Parathyroid adenoma (tissue), 2 donors: ENCODE measurements at regions not wholly inside any gene's neighbourhood (a gene's known extent, or its start where the extent isn't known, plus 50 kb on each side); places are given as distances from the start of the nearest gene placed in this dataset.

Experiments used
- H2AFZ ChIP-seq: fragments of 300-600 bp; sonication (generic); one replicate; pipeline ENCODE4 v1.7.0; 2017; ENCODE audit warnings: antibody characterized with exemption, mild to moderate bottlenecking
- H3K27ac ChIP-seq: fragments of 300-600 bp; sonication (generic); one replicate; pipeline ENCODE4 v1.7.0; 2017
- H3K27me3 ChIP-seq: fragments of 300-600 bp; sonication (generic); one replicate; pipeline ENCODE4 v1.7.0; 2017; ENCODE audit warnings: low read length; ENCODE audit not compliant: control insufficient read depth, insufficient read depth
- H3K36me3 ChIP-seq: fragments of 300-600 bp; sonication (generic); one replicate; pipeline ENCODE4 v1.7.0; 2017; ENCODE audit warnings: low read length; ENCODE audit not compliant: control insufficient read depth, insufficient read depth
- H3K4me1 ChIP-seq: fragments of 300-600 bp; sonication (generic); one replicate; pipeline ENCODE4 v1.7.0; 2017; ENCODE audit warnings: control low read depth
- H3K4me2 ChIP-seq: fragments of 300-600 bp; sonication (generic); one replicate; pipeline ENCODE4 v1.7.0; 2017; ENCODE audit warnings: low read length
- H3K4me3 ChIP-seq: fragments of 300-600 bp; sonication (generic); one replicate; pipeline ENCODE4 v1.7.0; 2017; ENCODE audit warnings: low read depth, low read length
- H3K79me2 ChIP-seq: fragments of 300-600 bp; sonication (generic); one replicate; pipeline ENCODE4 v1.7.0; 2017; ENCODE audit warnings: control low read depth
- H3K9ac ChIP-seq: fragments of 300-600 bp; sonication (generic); one replicate; pipeline ENCODE4 v1.7.0; 2017; ENCODE audit warnings: mild to moderate bottlenecking
- H3K9me3 ChIP-seq: fragments of 300-600 bp; sonication (generic); one replicate; pipeline ENCODE4 v1.7.0; 2017; ENCODE audit warnings: low read length; ENCODE audit not compliant: control insufficient read depth
- CTCF ChIP-seq: fragments of 300-600 bp; sonication (generic); IDR thresholded peaks from one replicate; pipeline ENCODE4 v1.7.0; 2017; ENCODE audit warnings: antibody characterized with exemption, mild to moderate bottlenecking
- donor health status: primary hyperparathyroidism.

- no peaks in the 10 kb centered on the region for H3K27me3 ChIP-seq
- H3K9me3 ChIP-seq, result no peaks in the 10 kb centered on the region
- no peaks in the 10 kb centered on the region for H3K79me2 ChIP-seq
- H3K36me3 ChIP-seq, result no peaks in the 10 kb centered on the region
- H3K9ac ChIP-seq, result no peak overlapping the region
- H2AFZ ChIP-seq, result no peak overlapping the region
- no peak overlapping the region for H3K27ac ChIP-seq
- no peak for TF ChIP-seq CTCF
- H3K4me2 ChIP-seq, result no peak overlapping the region
- H3K4me3 ChIP-seq, result no peak overlapping the region
- no peaks in the 10 kb centered on the region for H3K4me1 ChIP-seq
Observed at GRCh38 chr2:122739732-122740593, 984.5 kb downstream of the TSN start.

GRCh38 chr2:122740594-122740948 is 985.1 kb downstream of the TSN start:
- H3K27me3 ChIP-seq, result no peaks in the 10 kb centered on the region
- H2AFZ ChIP-seq, result no peak overlapping the region
- H3K4me3 ChIP-seq, result no peak overlapping the region
- no peaks in the 10 kb centered on the region for H3K4me1 ChIP-seq
- no peak overlapping the region for H3K27ac ChIP-seq
- no peaks in the 10 kb centered on the region for H3K36me3 ChIP-seq
- H3K4me2 ChIP-seq, result no peak overlapping the region
- H3K9ac ChIP-seq, result no peak overlapping the region
- TF ChIP-seq CTCF, result no peak
- H3K79me2 ChIP-seq, result no peaks in the 10 kb centered on the region
- no peaks in the 10 kb centered on the region for H3K9me3 ChIP-seq

GRCh38 chr2:122741403-122741802 is 986.0 kb downstream of the TSN start:
- Histone ChIP-seq H3K9ac (no peak overlapping the region), H3K4me3 (no peak overlapping the region), H3K36me3 (no peaks in the 10 kb centered on the region), H3K4me1 (no peaks in the 10 kb centered on the region), H3K27me3 (no peaks in the 10 kb centered on the region), H3K27ac (no peak overlapping the region), H3K9me3 (no peaks in the 10 kb centered on the region), H3K4me2 (no peak overlapping the region), H3K79me2 (no peaks in the 10 kb centered on the region), H2AFZ (no peak overlapping the region)
- TF ChIP-seq CTCF, result no peak

GRCh38 chr2:122743021-122743675 is 987.7 kb downstream of the TSN start:
- no peaks in the 10 kb centered on the region for H3K4me1 ChIP-seq
- no peaks in the 10 kb centered on the region for H3K36me3 ChIP-seq
- no peak overlapping the region for H3K27ac ChIP-seq
- no peak overlapping the region for H3K4me3 ChIP-seq
- H3K4me2 ChIP-seq, result no peak overlapping the region
- H3K9ac ChIP-seq, result no peak overlapping the region
- no peaks in the 10 kb centered on the region for H3K79me2 ChIP-seq
- no peak overlapping the region for H2AFZ ChIP-seq
- no peaks in the 10 kb centered on the region for H3K27me3 ChIP-seq
- no peak for TF ChIP-seq CTCF
- no peaks in the 10 kb centered on the region for H3K9me3 ChIP-seq
